DOHH2 (cell line): ENCODE measurements at regions not wholly inside any gene's neighbourhood (a gene's known extent, or its start where the extent isn't known, plus 50 kb on each side); places are given as distances from the start of the nearest gene placed in this dataset.

Source experiments
- H3F3A ChIP-seq: fragments of 200-600 bp; sonication (generic), shearing (Covaris generic); 2 replicates; pipeline ENCODE4 v1.6.0; 2016; ENCODE audit warnings: antibody characterized with exemption, mild to moderate bottlenecking; ENCODE audit not compliant: control insufficient read depth, insufficient read depth
- H3K27ac ChIP-seq: fragments of 200-600 bp; sonication (generic); 2 replicates; pipeline ENCODE4 v1.5.1; 2014; ENCODE audit warnings: low read depth, mild to moderate bottlenecking, low read length, moderate library complexity
- H3K27me3 ChIP-seq: fragments of 200-600 bp; sonication (generic); 2 replicates; pipeline ENCODE4 v1.6.1; 2014; ENCODE audit warnings: mild to moderate bottlenecking, low read length, mixed read lengths; ENCODE audit not compliant: control insufficient read depth
- H3K36me3 ChIP-seq: fragments of 200-600 bp; sonication (generic); 2 replicates; pipeline ENCODE4 v1.6.1; 2014; ENCODE audit warnings: mild to moderate bottlenecking, low read length, moderate library complexity, mixed read lengths; ENCODE audit not compliant: control insufficient read depth
- H3K4me1 ChIP-seq: fragments of 200-600 bp; sonication (generic); 2 replicates; pipeline ENCODE4 v1.6.1; 2014; ENCODE audit warnings: mild to moderate bottlenecking, low read length, mixed read lengths; ENCODE audit not compliant: control insufficient read depth
- H3K4me2 ChIP-seq: fragments of 200-600 bp; sonication (generic); 2 replicates; pipeline ENCODE4 v1.6.0; 2014; ENCODE audit warnings: mild to moderate bottlenecking, low read length, moderate library complexity
- H3K4me3 ChIP-seq: fragments of 200-600 bp; sonication (generic); 2 replicates; pipeline ENCODE4 v1.5.1; 2014; ENCODE audit warnings: mild to moderate bottlenecking, low read length, mixed read lengths
- H3K79me2 ChIP-seq: fragments of 200-600 bp; sonication (generic); 2 replicates; pipeline ENCODE4 v1.6.1; 2014; ENCODE audit warnings: mild to moderate bottlenecking, low read length, mixed read lengths; ENCODE audit not compliant: control insufficient read depth
- H3K9me2 ChIP-seq: fragments of 200-600 bp; sonication (generic); replicated peaks from 2 replicates; pipeline ENCODE4 v1.6.1; 2014; ENCODE audit warnings: mild to moderate bottlenecking, low read length, mixed read lengths; ENCODE audit not compliant: control insufficient read depth
- H3K9me3 ChIP-seq: fragments of 200-600 bp; sonication (generic); 2 replicates; pipeline ENCODE4 v1.6.1; 2014; ENCODE audit warnings: antibody characterized with exemption, low read length, mixed read lengths; ENCODE audit not compliant: control insufficient read depth, insufficient read depth
- H4K20me1 ChIP-seq: fragments of 200-600 bp; sonication (generic); 2 replicates; pipeline ENCODE4 v1.6.0; 2014; ENCODE audit warnings: low read depth, mild to moderate bottlenecking, antibody characterized with exemption, low read length, moderate library complexity; ENCODE audit not compliant: control insufficient read depth, insufficient read depth
- EZH2phosphoT487 ChIP-seq: fragments of 200-600 bp; sonication (generic); IDR thresholded peaks from 2 replicates; pipeline ENCODE4 v1.6.1; 2017; ENCODE audit warnings: borderline replicate concordance, mild to moderate bottlenecking, antibody characterized with exemption, low read length, moderate library complexity, mixed read lengths
- TF ChIP-seq, protein P1 (sequence below): fragments of 200-600 bp; sonication (generic); IDR thresholded peaks from one replicate; pipeline ENCODE4 v1.5.1; 2014; ENCODE audit warnings: antibody characterized with exemption, mild to moderate bottlenecking, low read depth, low read length; ENCODE audit not compliant: poor library complexity, severe bottlenecking

DNA sequence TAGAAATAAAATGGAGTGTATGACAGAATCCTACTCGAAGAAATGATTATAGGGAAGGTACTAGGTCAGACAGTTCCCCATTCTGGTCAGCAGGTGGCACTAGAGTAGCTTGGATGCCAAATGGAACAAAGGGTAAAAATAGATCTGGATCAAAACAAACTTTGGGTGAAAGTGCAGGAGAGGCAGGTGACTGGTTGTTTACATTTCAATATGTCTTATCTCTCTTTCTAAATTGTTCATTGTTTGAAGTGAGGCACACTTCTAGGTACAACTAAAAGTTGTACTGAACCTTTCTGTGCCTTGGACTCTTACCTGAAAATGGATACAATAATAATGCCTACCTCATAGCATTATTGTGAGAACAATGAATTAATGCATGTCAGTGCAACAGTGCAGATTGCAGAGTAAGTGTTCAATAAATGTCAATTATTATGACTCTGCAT is 62.0 kb upstream of the OSBPL8 start:
- Histone ChIP-seq H3K4me3 (no peak overlapping the region), H3K4me2 (no peak overlapping the region)

DNA sequence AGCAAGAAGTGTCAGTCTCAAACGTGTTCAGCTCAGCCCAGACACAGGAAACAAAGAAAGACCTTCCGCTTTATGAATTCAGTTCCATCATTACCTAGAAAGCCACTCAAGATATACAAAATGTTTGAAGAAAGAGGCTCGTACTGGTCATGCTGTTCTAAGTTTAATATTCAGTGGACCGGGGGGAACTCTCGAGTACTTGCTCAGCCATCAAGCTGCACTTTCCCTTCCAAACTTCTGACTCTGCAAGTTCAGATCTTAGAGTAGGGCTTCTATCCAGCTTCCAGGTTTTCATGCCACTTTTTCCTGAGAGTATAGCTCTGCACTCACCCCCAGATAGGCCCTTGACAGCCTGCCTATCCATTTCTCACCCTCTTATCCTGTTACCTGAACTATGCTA is 62.8 kb upstream of the OSBPL8 start:
- Histone ChIP-seq H3K36me3 (no peaks in the 10 kb centered on the region), H3K79me2 (no peaks in the 10 kb centered on the region), H3K9me3 (no peaks in the 10 kb centered on the region), H3K27me3 (peaks cover 6% of the 10 kb centered on the region; the same call in 1 of the 2 replicates), H3K4me3 (no peak overlapping the region), H3F3A (no peaks in the 10 kb centered on the region), H3K4me1 (no peaks in the 10 kb centered on the region), H4K20me1 (no peaks in the 10 kb centered on the region), H3K9me2 (no peaks in the 10 kb centered on the region), H3K27ac (no peak overlapping the region), H3K4me2 (no peak overlapping the region)
- TF ChIP-seq, protein P1, sequence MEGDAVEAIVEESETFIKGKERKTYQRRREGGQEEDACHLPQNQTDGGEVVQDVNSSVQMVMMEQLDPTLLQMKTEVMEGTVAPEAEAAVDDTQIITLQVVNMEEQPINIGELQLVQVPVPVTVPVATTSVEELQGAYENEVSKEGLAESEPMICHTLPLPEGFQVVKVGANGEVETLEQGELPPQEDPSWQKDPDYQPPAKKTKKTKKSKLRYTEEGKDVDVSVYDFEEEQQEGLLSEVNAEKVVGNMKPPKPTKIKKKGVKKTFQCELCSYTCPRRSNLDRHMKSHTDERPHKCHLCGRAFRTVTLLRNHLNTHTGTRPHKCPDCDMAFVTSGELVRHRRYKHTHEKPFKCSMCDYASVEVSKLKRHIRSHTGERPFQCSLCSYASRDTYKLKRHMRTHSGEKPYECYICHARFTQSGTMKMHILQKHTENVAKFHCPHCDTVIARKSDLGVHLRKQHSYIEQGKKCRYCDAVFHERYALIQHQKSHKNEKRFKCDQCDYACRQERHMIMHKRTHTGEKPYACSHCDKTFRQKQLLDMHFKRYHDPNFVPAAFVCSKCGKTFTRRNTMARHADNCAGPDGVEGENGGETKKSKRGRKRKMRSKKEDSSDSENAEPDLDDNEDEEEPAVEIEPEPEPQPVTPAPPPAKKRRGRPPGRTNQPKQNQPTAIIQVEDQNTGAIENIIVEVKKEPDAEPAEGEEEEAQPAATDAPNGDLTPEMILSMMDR, result no peak
- TF ChIP-seq EZH2phosphoT487, result no peak

More for the DNA sequence above, 62.0 kb upstream of the OSBPL8 start:
- peaks cover 6% of the 10 kb centered on the region; the same call in 1 of the 2 replicates for H3K27me3 ChIP-seq
- H4K20me1 ChIP-seq, result no peaks in the 10 kb centered on the region
- H3K27ac ChIP-seq, result no peak overlapping the region
- H3K4me1 ChIP-seq, result no peaks in the 10 kb centered on the region
- no peaks in the 10 kb centered on the region for H3K9me2 ChIP-seq
- H3K79me2 ChIP-seq, result no peaks in the 10 kb centered on the region
- H3K36me3 ChIP-seq, result no peaks in the 10 kb centered on the region
- H3F3A ChIP-seq, result no peaks in the 10 kb centered on the region
- H3K9me3 ChIP-seq, result no peaks in the 10 kb centered on the region
- TF ChIP-seq EZH2phosphoT487, result no peak
- TF ChIP-seq, protein P1, result peak; percentile 87

DNA sequence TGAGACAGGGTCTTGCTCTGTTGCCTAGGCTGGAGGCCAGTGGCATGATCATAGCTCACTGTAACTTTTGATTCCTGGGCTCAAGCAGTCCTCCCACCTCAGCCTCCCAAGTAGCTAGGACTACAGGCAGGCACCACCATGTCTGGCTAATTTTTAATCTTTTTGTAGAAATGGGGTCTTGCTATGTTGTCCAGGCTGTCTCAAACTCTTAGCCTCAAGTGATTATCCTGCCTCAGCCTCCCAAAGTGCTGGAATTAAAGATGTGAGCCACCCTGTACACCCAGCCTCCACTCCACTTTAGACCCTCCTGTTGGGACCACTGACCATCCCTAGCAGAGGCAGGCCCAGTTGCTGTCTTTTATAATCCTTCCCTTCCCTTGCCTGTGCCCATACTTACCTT is 63.3 kb upstream of the OSBPL8 start:
- peaks cover 6% of the 10 kb centered on the region; the same call in 1 of the 2 replicates for H3K27me3 ChIP-seq
- TF ChIP-seq, protein P1, result no peak
- no peak for TF ChIP-seq EZH2phosphoT487

More for the DNA sequence above, 63.3 kb upstream of the OSBPL8 start:
- no peaks in the 10 kb centered on the region for H3K4me1 ChIP-seq
- H4K20me1 ChIP-seq, result no peaks in the 10 kb centered on the region
- H3K27ac ChIP-seq, result no peak overlapping the region
- no peaks in the 10 kb centered on the region for H3K9me3 ChIP-seq
- no peaks in the 10 kb centered on the region for H3K79me2 ChIP-seq
- H3K4me3 ChIP-seq, result no peak overlapping the region
- no peaks in the 10 kb centered on the region for H3K9me2 ChIP-seq
- no peak overlapping the region for H3K4me2 ChIP-seq
- no peaks in the 10 kb centered on the region for H3F3A ChIP-seq
- no peaks in the 10 kb centered on the region for H3K36me3 ChIP-seq
